Heart left ventricle (tissue), 13 donors: ENCODE measurements at regions not wholly inside any gene's neighbourhood (a gene's known extent, or its start where the extent isn't known, plus 50 kb on each side); places are given as distances from the start of the nearest gene placed in this dataset.

ENCODE experiments used
- CTCF ChIP-seq, 12 donors: fragments of 200-600 bp; sonication (generic) in 4 of 12; IDR thresholded peaks; one replicate each; pipeline versions ENCODE4 v1.5.0 to v1.8.0; 2018 to 2022; ENCODE audit warnings: antibody characterized with exemption in 12 of 12, mild to moderate bottlenecking in 5 of 12
- POLR2A ChIP-seq, 2 donors: fragments of 450-650 bp; IDR thresholded peaks; one replicate each; pipeline ENCODE4 v1.6.1; 2017; ENCODE audit warnings: antibody characterized with exemption in 2 of 2, mild to moderate bottlenecking in 2 of 2, moderate library complexity in 2 of 2
- donor health status: ischemic (EF 13 %, LVEDD 7.1; RV severe dilation, severe dysfunction).
- donor health status: DM: no; HTN: yes; CAD: no.
- donor health status: DM: no; HTN: no; CAD: no.
- donor health status: ischemic (EF 25% LVEDD 6.9; RV normal size, moderate dysfunction).
- donor health status: ischemic (EF 25% LVEDD 5.7; RV mildly dilated, moderate dysfunction).
- donor health status: ischemic (EF 35%, LVEDD 5.7; RV mildly dilated, moderate dysfunction).
- donor health status: nonischemic (EF 11% LVEDD 7.7; RV severe dilation, severe dysfunction).
- donor health status: DM: yes; HTN: yes; CAD: no.
- donor health status: PGD.
- donor health status: ischemic (EF 29% LVEDD 5.4; RV normal size, mild dysfunction).
- donor health status: nonischemic (EF 23%, LVEDD 6.1; RV moderate dilation, normal function).

- TF ChIP-seq CTCF (IDR thresholded peaks at IDR 0.05) (no peak), POLR2A (IDR thresholded peaks at IDR 0.05) (no peak)
Observed at GRCh38 chr2:204166961-204167360, 230.4 kb downstream of the ICOS start.
